ENCODE measurements at regions not wholly inside any gene's neighbourhood (a gene's known extent, or its start where the extent isn't known, plus 50 kb on each side); places are given as distances from the start of the nearest gene placed in this dataset.

- no peak for TF ChIP-seq TEAD4 (IDR thresholded peaks at IDR 0.05)
- TF ChIP-seq CEBPB (IDR thresholded peaks at IDR 0.05): no peak
- no peak for TF ChIP-seq MAX (IDR thresholded peaks at IDR 0.05)
- no peak for TF ChIP-seq RAD21 (IDR thresholded peaks at IDR 0.05; ENCODE audit: low read depth)
- TF ChIP-seq TAF1 (IDR thresholded peaks at IDR 0.05; ENCODE audit: low read depth): no peak
- TF ChIP-seq CREB1 (IDR thresholded peaks at IDR 0.05; ENCODE audit: low read depth): no peak
- TF ChIP-seq NFIC (IDR thresholded peaks at IDR 0.05): no peak
- no peak for TF ChIP-seq YY1 (IDR thresholded peaks at IDR 0.05; ENCODE audit: low read depth)
- TF ChIP-seq, protein P1, sequence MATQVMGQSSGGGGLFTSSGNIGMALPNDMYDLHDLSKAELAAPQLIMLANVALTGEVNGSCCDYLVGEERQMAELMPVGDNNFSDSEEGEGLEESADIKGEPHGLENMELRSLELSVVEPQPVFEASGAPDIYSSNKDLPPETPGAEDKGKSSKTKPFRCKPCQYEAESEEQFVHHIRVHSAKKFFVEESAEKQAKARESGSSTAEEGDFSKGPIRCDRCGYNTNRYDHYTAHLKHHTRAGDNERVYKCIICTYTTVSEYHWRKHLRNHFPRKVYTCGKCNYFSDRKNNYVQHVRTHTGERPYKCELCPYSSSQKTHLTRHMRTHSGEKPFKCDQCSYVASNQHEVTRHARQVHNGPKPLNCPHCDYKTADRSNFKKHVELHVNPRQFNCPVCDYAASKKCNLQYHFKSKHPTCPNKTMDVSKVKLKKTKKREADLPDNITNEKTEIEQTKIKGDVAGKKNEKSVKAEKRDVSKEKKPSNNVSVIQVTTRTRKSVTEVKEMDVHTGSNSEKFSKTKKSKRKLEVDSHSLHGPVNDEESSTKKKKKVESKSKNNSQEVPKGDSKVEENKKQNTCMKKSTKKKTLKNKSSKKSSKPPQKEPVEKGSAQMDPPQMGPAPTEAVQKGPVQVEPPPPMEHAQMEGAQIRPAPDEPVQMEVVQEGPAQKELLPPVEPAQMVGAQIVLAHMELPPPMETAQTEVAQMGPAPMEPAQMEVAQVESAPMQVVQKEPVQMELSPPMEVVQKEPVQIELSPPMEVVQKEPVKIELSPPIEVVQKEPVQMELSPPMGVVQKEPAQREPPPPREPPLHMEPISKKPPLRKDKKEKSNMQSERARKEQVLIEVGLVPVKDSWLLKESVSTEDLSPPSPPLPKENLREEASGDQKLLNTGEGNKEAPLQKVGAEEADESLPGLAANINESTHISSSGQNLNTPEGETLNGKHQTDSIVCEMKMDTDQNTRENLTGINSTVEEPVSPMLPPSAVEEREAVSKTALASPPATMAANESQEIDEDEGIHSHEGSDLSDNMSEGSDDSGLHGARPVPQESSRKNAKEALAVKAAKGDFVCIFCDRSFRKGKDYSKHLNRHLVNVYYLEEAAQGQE (IDR thresholded peaks at IDR 0.05; ENCODE audit: low read depth): no peak
- no peak for TF ChIP-seq ZBTB7A (IDR thresholded peaks at IDR 0.05; ENCODE audit: low read depth)
- no peak for TF ChIP-seq EGR1 (IDR thresholded peaks at IDR 0.05)
- TF ChIP-seq FOXM1 (IDR thresholded peaks at IDR 0.05; ENCODE audit: borderline replicate concordance, low read depth): no peak
- TF ChIP-seq, protein P2, sequence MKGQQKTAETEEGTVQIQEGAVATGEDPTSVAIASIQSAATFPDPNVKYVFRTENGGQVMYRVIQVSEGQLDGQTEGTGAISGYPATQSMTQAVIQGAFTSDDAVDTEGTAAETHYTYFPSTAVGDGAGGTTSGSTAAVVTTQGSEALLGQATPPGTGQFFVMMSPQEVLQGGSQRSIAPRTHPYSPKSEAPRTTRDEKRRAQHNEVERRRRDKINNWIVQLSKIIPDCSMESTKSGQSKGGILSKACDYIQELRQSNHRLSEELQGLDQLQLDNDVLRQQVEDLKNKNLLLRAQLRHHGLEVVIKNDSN (IDR thresholded peaks at IDR 0.05): no peak
Observed at GRCh38 chr7:9598411-9598810, 1165.0 kb downstream of the NXPH1 start.

- TF ChIP-seq CEBPB (IDR thresholded peaks at IDR 0.05) (no peak), MAX (IDR thresholded peaks at IDR 0.05) (no peak), YY1 (IDR thresholded peaks at IDR 0.05; ENCODE audit: low read depth) (no peak)
- TF ChIP-seq, protein P1 (IDR thresholded peaks at IDR 0.05; ENCODE audit: low read depth): no peak
Observed at GRCh38 chr7:9600974-9601373, 1167.6 kb downstream of the NXPH1 start.

DNA sequence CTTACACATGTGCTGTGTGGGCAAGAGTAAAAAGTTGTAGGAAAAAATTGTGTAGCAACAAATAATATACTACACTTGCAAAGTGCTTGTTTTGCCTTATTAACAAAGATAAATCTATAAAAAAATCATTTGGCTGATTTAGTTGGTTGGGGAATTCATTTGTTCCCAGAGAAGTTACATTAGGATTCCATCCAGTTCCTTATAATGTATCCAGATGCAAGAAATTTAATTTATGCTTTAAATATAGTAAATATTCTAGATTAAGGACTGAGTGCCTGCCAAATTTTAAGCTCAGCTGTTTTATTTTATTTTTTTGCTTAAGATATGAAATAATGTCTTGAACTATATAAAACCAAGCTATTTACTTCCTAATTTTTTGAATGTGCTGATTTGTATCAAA is 1169.9 kb downstream of the NXPH1 start:
- TF ChIP-seq FOXM1 (IDR thresholded peaks at IDR 0.05; ENCODE audit: borderline replicate concordance, low read depth): no peak
- no peak for TF ChIP-seq TEAD4 (IDR thresholded peaks at IDR 0.05)
- TF ChIP-seq RAD21 (IDR thresholded peaks at IDR 0.05; ENCODE audit: low read depth): no peak
- TF ChIP-seq TAF1 (IDR thresholded peaks at IDR 0.05; ENCODE audit: low read depth): no peak
- no peak for TF ChIP-seq NFIC (IDR thresholded peaks at IDR 0.05)

- TF ChIP-seq CEBPB (IDR thresholded peaks at IDR 0.05) (no peak), FOXM1 (IDR thresholded peaks at IDR 0.05; ENCODE audit: borderline replicate concordance, low read depth) (no peak), EP300 (IDR thresholded peaks at IDR 0.05; ENCODE audit: borderline replicate concordance) (no peak), ZBTB7A (IDR thresholded peaks at IDR 0.05; ENCODE audit: low read depth) (no peak), NFIC (IDR thresholded peaks at IDR 0.05) (no peak), MAX (IDR thresholded peaks at IDR 0.05) (no peak), YY1 (IDR thresholded peaks at IDR 0.05; ENCODE audit: low read depth) (no peak), TCF12 (IDR thresholded peaks at IDR 0.05; ENCODE audit: low read depth) (no peak), EGR1 (IDR thresholded peaks at IDR 0.05) (no peak), TEAD4 (IDR thresholded peaks at IDR 0.05) (no peak)
- TF ChIP-seq, protein P1 (IDR thresholded peaks at IDR 0.05; ENCODE audit: low read depth): no peak
Observed at GRCh38 chr7:9608560-9608959, 1175.2 kb downstream of the NXPH1 start.

GRCh38 chr7:9621927-9622326 is 1188.5 kb downstream of the NXPH1 start:
- TF ChIP-seq ZBTB7A (IDR thresholded peaks at IDR 0.05; ENCODE audit: low read depth) (no peak), CREB1 (IDR thresholded peaks at IDR 0.05; ENCODE audit: low read depth) (no peak), TAF1 (IDR thresholded peaks at IDR 0.05; ENCODE audit: low read depth) (no peak)

DNA sequence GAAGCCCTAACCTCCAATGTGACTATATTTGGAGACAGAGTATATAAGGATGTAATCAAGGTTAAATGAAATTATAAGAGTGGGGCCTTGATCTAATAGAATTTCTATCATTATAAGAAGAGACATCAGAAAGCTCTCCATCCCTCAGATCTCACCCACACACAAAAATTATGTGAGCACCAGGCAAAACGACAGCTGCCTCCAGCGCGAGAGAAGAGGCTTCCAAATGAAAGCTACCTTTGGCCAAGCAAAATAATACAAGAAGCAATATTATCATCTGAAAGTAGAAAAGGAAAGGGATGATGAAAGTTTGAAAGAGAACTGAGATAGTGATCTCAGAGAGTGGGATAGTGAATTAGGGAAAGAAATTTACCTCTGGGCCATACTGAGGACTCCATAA is 1192.5 kb downstream of the NXPH1 start:
- TF ChIP-seq TAF1 (IDR thresholded peaks at IDR 0.05; ENCODE audit: low read depth) (no peak), EGR1 (IDR thresholded peaks at IDR 0.05) (no peak), CREB1 (IDR thresholded peaks at IDR 0.05; ENCODE audit: low read depth) (no peak), YY1 (IDR thresholded peaks at IDR 0.05; ENCODE audit: low read depth) (no peak), ZBTB7A (IDR thresholded peaks at IDR 0.05; ENCODE audit: low read depth) (no peak), CEBPB (IDR thresholded peaks at IDR 0.05) (no peak), EP300 (IDR thresholded peaks at IDR 0.05; ENCODE audit: borderline replicate concordance) (no peak), RAD21 (IDR thresholded peaks at IDR 0.05; ENCODE audit: low read depth) (no peak)
- TF ChIP-seq, protein P1 (IDR thresholded peaks at IDR 0.05; ENCODE audit: low read depth): no peak

Data from Ishikawa (cell line).